HUES48 (cell line): ENCODE measurements at regions not wholly inside any gene's neighbourhood (a gene's known extent, or its start where the extent isn't known, plus 50 kb on each side); places are given as distances from the start of the nearest gene placed in this dataset.

Experiments used
- H3K27ac ChIP-seq: one replicate; pipeline ENCODE4 v1.7.0; 2013; ENCODE audit warnings: low read depth, low read length, inconsistent platforms
- H3K27me3 ChIP-seq: 2 replicates; pipeline ENCODE4 v1.6.1; 2013; ENCODE audit warnings: mild to moderate bottlenecking, low read length; ENCODE audit not compliant: control insufficient read depth, insufficient read depth
- H3K36me3 ChIP-seq: 2 replicates; pipeline ENCODE4 v1.6.1; 2013; ENCODE audit warnings: low read length; ENCODE audit not compliant: control insufficient read depth, insufficient read depth
- H3K4me1 ChIP-seq: 2 replicates; pipeline ENCODE4 v1.6.1; 2013; ENCODE audit warnings: mild to moderate bottlenecking, low read length; ENCODE audit not compliant: control insufficient read depth, insufficient read depth
- H3K4me3 ChIP-seq: 2 replicates; pipeline ENCODE4 v1.5.1; 2013; ENCODE audit warnings: mild to moderate bottlenecking, low read depth, low read length
- H3K9ac ChIP-seq: 2 replicates; pipeline ENCODE4 v1.6.1; 2013; ENCODE audit warnings: mild to moderate bottlenecking, low read depth, low read length, moderate library complexity
- H3K9me3 ChIP-seq: 2 replicates; pipeline ENCODE4 v1.6.1; 2013; ENCODE audit warnings: low read length; ENCODE audit not compliant: control insufficient read depth, insufficient read depth

GRCh38 chr17:34850964-34851363 is 110.3 kb downstream of the CCT6B start:
- H3K9ac ChIP-seq: no peak overlapping the region
- H3K27ac ChIP-seq: no peak overlapping the region
- H3K4me3 ChIP-seq: no peak overlapping the region
- H3K27me3 ChIP-seq: no peaks in the 10 kb centered on the region
- H3K9me3 ChIP-seq: no peaks in the 10 kb centered on the region
- H3K4me1 ChIP-seq: no peaks in the 10 kb centered on the region; the same call in 1 of the 2 replicates
- no peaks in the 10 kb centered on the region for H3K36me3 ChIP-seq

- no peak overlapping the region for H3K27ac ChIP-seq
- no peak overlapping the region for H3K9ac ChIP-seq
- H3K4me3 ChIP-seq: no peak overlapping the region
- H3K36me3 ChIP-seq: no peaks in the 10 kb centered on the region
- H3K9me3 ChIP-seq: no peaks in the 10 kb centered on the region
- no peaks in the 10 kb centered on the region; the same call in 1 of the 2 replicates for H3K4me1 ChIP-seq
- no peaks in the 10 kb centered on the region for H3K27me3 ChIP-seq
These were observed 111.2 kb downstream of the CCT6B start for GRCh38 chr17:34850023-34850422.

- no peaks in the 10 kb centered on the region for H3K36me3 ChIP-seq
These were observed 113.3 kb downstream of the CCT6B start for GRCh38 chr17:34847938-34848337.

GRCh38 chr17:34845296-34845695 is 116.0 kb downstream of the CCT6B start:
- H3K4me1 ChIP-seq: peaks cover 10% of the 10 kb centered on the region; the same call in 1 of the 2 replicates

More at GRCh38 chr17:34847938-34848337, 113.3 kb downstream of the CCT6B start:
- Histone ChIP-seq H3K9me3 (no peaks in the 10 kb centered on the region), H3K27ac (no peak overlapping the region), H3K4me3 (no peak overlapping the region), H3K4me1 (no peaks in the 10 kb centered on the region; the same call in 1 of the 2 replicates), H3K9ac (no peak overlapping the region), H3K27me3 (no peaks in the 10 kb centered on the region)

GRCh38 chr17:34843682-34844081 is 117.6 kb downstream of the CCT6B start:
- H3K36me3 ChIP-seq: no peaks in the 10 kb centered on the region
- H3K27me3 ChIP-seq: peaks cover 3% of the 10 kb centered on the region; the same call in 1 of the 2 replicates
- no peak overlapping the region for H3K27ac ChIP-seq
- H3K4me3 ChIP-seq: no peak overlapping the region
- no peaks in the 10 kb centered on the region for H3K9me3 ChIP-seq
- H3K4me1 ChIP-seq: peaks cover 10% of the 10 kb centered on the region; the same call in 1 of the 2 replicates
- no peak overlapping the region for H3K9ac ChIP-seq

More at GRCh38 chr17:34845296-34845695, 116.0 kb downstream of the CCT6B start:
- H3K27me3 ChIP-seq: no peaks in the 10 kb centered on the region
- no peak overlapping the region for H3K27ac ChIP-seq
- no peak overlapping the region for H3K9ac ChIP-seq
- no peaks in the 10 kb centered on the region for H3K9me3 ChIP-seq
- no peaks in the 10 kb centered on the region for H3K36me3 ChIP-seq
- no peak overlapping the region for H3K4me3 ChIP-seq

- Histone ChIP-seq H3K9ac (no peak overlapping the region), H3K9me3 (no peaks in the 10 kb centered on the region), H3K27ac (no peak overlapping the region), H3K36me3 (no peaks in the 10 kb centered on the region), H3K4me1 (peaks cover 18% of the 10 kb centered on the region), H3K27me3 (peaks cover 3% of the 10 kb centered on the region; the same call in 1 of the 2 replicates), H3K4me3 (no peak overlapping the region)
These were observed 119.0 kb downstream of the CCT6B start for GRCh38 chr17:34842235-34842634.

- H3K9me3 ChIP-seq: no peaks in the 10 kb centered on the region
- H3K36me3 ChIP-seq: no peaks in the 10 kb centered on the region
- peaks cover 3% of the 10 kb centered on the region; the same call in 1 of the 2 replicates for H3K27me3 ChIP-seq
- H3K4me1 ChIP-seq: peaks cover 21% of the 10 kb centered on the region
- no peak overlapping the region for H3K27ac ChIP-seq
- H3K9ac ChIP-seq: no peak overlapping the region
- no peak overlapping the region for H3K4me3 ChIP-seq
These were observed 119.8 kb downstream of the CCT6B start for GRCh38 chr17:34841467-34841866.

- peaks cover 3% of the 10 kb centered on the region; the same call in 1 of the 2 replicates for H3K27me3 ChIP-seq
- H3K36me3 ChIP-seq: no peaks in the 10 kb centered on the region
- no peak overlapping the region for H3K9ac ChIP-seq
- H3K9me3 ChIP-seq: no peaks in the 10 kb centered on the region
- H3K4me1 ChIP-seq: peaks cover 21% of the 10 kb centered on the region
- no peak overlapping the region for H3K27ac ChIP-seq
- no peak overlapping the region for H3K4me3 ChIP-seq
These were observed 120.5 kb downstream of the CCT6B start for GRCh38 chr17:34840750-34841149.

- Histone ChIP-seq H3K4me1 (peaks cover 21% of the 10 kb centered on the region), H3K4me3 (no peak overlapping the region), H3K27ac (no peak overlapping the region), H3K9ac (no peak overlapping the region), H3K36me3 (no peaks in the 10 kb centered on the region), H3K9me3 (no peaks in the 10 kb centered on the region), H3K27me3 (peaks cover 3% of the 10 kb centered on the region; the same call in 1 of the 2 replicates)
These were observed 123.3 kb downstream of the CCT6B start for GRCh38 chr17:34837876-34838478.

- H3K9ac ChIP-seq: no peak overlapping the region
- H3K9me3 ChIP-seq: no peaks in the 10 kb centered on the region
- no peaks in the 10 kb centered on the region for H3K27me3 ChIP-seq
- no peak overlapping the region for H3K4me3 ChIP-seq
- peaks cover 18% of the 10 kb centered on the region for H3K4me1 ChIP-seq
- no peak overlapping the region for H3K27ac ChIP-seq
- H3K36me3 ChIP-seq: no peaks in the 10 kb centered on the region
These were observed 128.9 kb downstream of the CCT6B start for GRCh38 chr17:34832376-34832775.

GRCh38 chr17:34827008-34827407 is 134.3 kb downstream of the CCT6B start:
- peaks cover 10% of the 10 kb centered on the region for H3K4me1 ChIP-seq
- H3K9ac ChIP-seq: no peak overlapping the region
- H3K4me3 ChIP-seq: no peak overlapping the region
- H3K36me3 ChIP-seq: no peaks in the 10 kb centered on the region
- peaks cover 8% of the 10 kb centered on the region for H3K27me3 ChIP-seq
- no peaks in the 10 kb centered on the region for H3K9me3 ChIP-seq
- H3K27ac ChIP-seq: no peak overlapping the region
